Heart left ventricle (tissue), 16 donors: ENCODE measurements at regions not wholly inside any gene's neighbourhood (a gene's known extent, or its start where the extent isn't known, plus 50 kb on each side); places are given as distances from the start of the nearest gene placed in this dataset.
A peak's percentile ranks its signal among the peaks of the same experiment; 100 is the strongest.

Experiments
- ATAC-seq, 4 donors: fragments of 200-7000 bp; cut with Tn5 transposase; one replicate each; pipeline ENCODE4 v1.9.1; 2020 to 2022; ENCODE audit warnings: moderate library complexity in 4 of 4, mild to moderate bottlenecking in 3 of 4, moderate number of reproducible peaks in 1 of 4
- DNase-seq, 5 donors: peaks; one replicate each; pipeline ENCODE4 v3.0.0-alpha.2; 2020
- H3K27ac ChIP-seq, 12 donors: fragments of 200-600 bp; sonication (generic) in 4 of 12; one replicate each; pipeline versions ENCODE4 v1.5.0 to v1.8.0; 2016 to 2022; ENCODE audit warnings: mild to moderate bottlenecking in 2 of 12
- H3K27me3 ChIP-seq, 9 donors: fragments of 200-600 bp; sonication (generic) in 2 of 9; one replicate each; pipeline versions ENCODE4 v1.5.1 to v1.8.0; 2016 to 2022; ENCODE audit warnings: mild to moderate bottlenecking in 3 of 9
- H3K36me3 ChIP-seq, 9 donors: fragments of 200-600 bp; sonication (generic) in 2 of 9; one replicate each; pipeline versions ENCODE4 v1.5.0 to v1.8.0; 2018 to 2022; ENCODE audit warnings: mild to moderate bottlenecking in 2 of 9
- H3K4me1 ChIP-seq, 12 donors: fragments of 200-600 bp; sonication (generic) in 4 of 12; one replicate each; pipeline versions ENCODE4 v1.5.0 to v1.8.0; 2016 to 2022; ENCODE audit warnings: mild to moderate bottlenecking in 3 of 12
- H3K4me3 ChIP-seq, 12 donors: fragments of 200-600 bp; sonication (generic) in 4 of 12; one replicate each; pipeline versions ENCODE4 v1.5.0 to v1.8.0; 2017 to 2022; ENCODE audit warnings: mild to moderate bottlenecking in 9 of 12, moderate library complexity in 4 of 12
- H3K9me3 ChIP-seq, 12 donors: fragments of 200-600 bp; sonication (generic) in 4 of 12; one replicate each; pipeline versions ENCODE4 v1.5.0 to v1.8.0; 2016 to 2022; ENCODE audit warnings: mild to moderate bottlenecking in 1 of 12
- POLR2A ChIP-seq, 2 donors: fragments of 450-650 bp; IDR thresholded peaks; one replicate each; pipeline ENCODE4 v1.6.1; 2017; ENCODE audit warnings: antibody characterized with exemption in 2 of 2, mild to moderate bottlenecking in 2 of 2, moderate library complexity in 2 of 2
- WGBS, 4 donors: extraction: QIAGEN DNeasy Blood & Tissue Kit in 2 of 4; methylation state at CpG; one replicate each; pipeline versions ENCODE4 v1.1.5 to v1.1.7; 2013 to 2018; 5-methylcytosine and 5-hydroxymethylcytosine counted together
- intact Hi-C, 10 donors: fragments of 100-400 bp; cut with DNase I; formaldehyde crosslinking; loops; one replicate each; pipeline versions ENCODE4 v1.11.1 to v1.14.2; 2022
- TF ChIP-seq, protein P1 (sequence below), 12 donors: fragments of 200-600 bp; sonication (generic) in 4 of 12; IDR thresholded peaks; one replicate each; pipeline versions ENCODE4 v1.5.0 to v1.8.0; 2018 to 2022; ENCODE audit warnings: antibody characterized with exemption in 12 of 12, mild to moderate bottlenecking in 5 of 12
- donor health status: ischemic (EF 13 %, LVEDD 7.1; RV severe dilation, severe dysfunction).
- donor health status: healthy with polysubstance abuse.
- donor health status: DM: no; HTN: yes; CAD: no.
- donor health status: DM: no; HTN: no; CAD: no.
- donor health status: ischemic (EF 25% LVEDD 6.9; RV normal size, moderate dysfunction).
- donor health status: ischemic (EF 25% LVEDD 5.7; RV mildly dilated, moderate dysfunction).
- donor health status: healthy.
- donor health status: DM: yes; HTN: yes; CAD: no.
- donor health status: ischemic (EF 35%, LVEDD 5.7; RV mildly dilated, moderate dysfunction).
- donor health status: nonischemic (EF 11% LVEDD 7.7; RV severe dilation, severe dysfunction).
- donor health status: DM: yes; HTN: yes; CAD: no.
- donor health status: PGD.
- donor health status: ischemic (EF 29% LVEDD 5.4; RV normal size, mild dysfunction).
- donor health status: nonischemic (EF 23%, LVEDD 6.1; RV moderate dilation, normal function).

- ATAC-seq = peak; percentile 74 to 91 (median 86)
- Histone ChIP-seq H3K4me1 (peaks cover 0 to 71% (median 26%) of the 10 kb centered on the region in 12 donors), H3K27me3 (no peaks in the 10 kb centered on the region), H3K4me3 (no peak overlapping the region), H3K36me3 (no peaks in the 10 kb centered on the region), H3K27ac (peak overlapping the region; percentile 39 to 97 (median 78)), H3K9me3 (no peaks in the 10 kb centered on the region)
- TF ChIP-seq, protein P1, sequence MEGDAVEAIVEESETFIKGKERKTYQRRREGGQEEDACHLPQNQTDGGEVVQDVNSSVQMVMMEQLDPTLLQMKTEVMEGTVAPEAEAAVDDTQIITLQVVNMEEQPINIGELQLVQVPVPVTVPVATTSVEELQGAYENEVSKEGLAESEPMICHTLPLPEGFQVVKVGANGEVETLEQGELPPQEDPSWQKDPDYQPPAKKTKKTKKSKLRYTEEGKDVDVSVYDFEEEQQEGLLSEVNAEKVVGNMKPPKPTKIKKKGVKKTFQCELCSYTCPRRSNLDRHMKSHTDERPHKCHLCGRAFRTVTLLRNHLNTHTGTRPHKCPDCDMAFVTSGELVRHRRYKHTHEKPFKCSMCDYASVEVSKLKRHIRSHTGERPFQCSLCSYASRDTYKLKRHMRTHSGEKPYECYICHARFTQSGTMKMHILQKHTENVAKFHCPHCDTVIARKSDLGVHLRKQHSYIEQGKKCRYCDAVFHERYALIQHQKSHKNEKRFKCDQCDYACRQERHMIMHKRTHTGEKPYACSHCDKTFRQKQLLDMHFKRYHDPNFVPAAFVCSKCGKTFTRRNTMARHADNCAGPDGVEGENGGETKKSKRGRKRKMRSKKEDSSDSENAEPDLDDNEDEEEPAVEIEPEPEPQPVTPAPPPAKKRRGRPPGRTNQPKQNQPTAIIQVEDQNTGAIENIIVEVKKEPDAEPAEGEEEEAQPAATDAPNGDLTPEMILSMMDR (IDR thresholded peaks at IDR 0.05) = no peak
- TF ChIP-seq POLR2A (IDR thresholded peaks at IDR 0.05) = no peak
- WGBS, 4 donors = 39 to 47% (median 45%) methylated on average over 6 of the region's 6 CpGs
- intact Hi-C loops = no loop called here
- DNase-seq = peak in 4 of 5 donors; percentile 64 to 79 (median 76)
Observed at GRCh38 chr6:11353921-11354389, 121.5 kb upstream of the NEDD9 start.

- intact Hi-C loops = no loop called here
- TF ChIP-seq, protein P1 (IDR thresholded peaks at IDR 0.05) = no peak
- TF ChIP-seq POLR2A (IDR thresholded peaks at IDR 0.05) = no peak
- H3K27ac ChIP-seq = peak overlapping the region in 1 of 12 donors; percentile 70
Observed at GRCh38 chr6:11350294-11350693, 117.8 kb upstream of the NEDD9 start.

DNA sequence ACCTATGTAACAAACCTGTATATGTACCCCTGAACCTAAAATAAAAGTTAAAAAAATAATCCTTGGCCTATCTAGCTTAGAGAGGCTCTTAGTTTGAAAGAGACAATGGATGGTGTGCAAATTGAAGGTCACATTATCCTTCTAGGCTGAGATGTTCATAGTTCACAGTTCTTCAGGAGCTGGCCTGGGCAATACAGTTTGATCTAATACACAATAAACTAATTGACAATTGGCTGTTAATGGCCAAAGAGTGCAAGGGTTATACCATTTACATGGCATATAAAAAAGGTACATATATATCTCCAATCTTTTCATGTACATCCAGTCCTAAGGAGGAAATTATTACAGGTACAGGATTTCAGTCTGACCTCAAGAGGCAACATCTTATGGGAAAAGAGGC lies 117.4 kb upstream of the NEDD9 start:
- Histone ChIP-seq H3K27ac (peak overlapping the region in 1 of 12 donors; percentile 23), H3K4me1 (peaks cover 0 to 43% (median 11%) of the 10 kb centered on the region in 12 donors), H3K9me3 (no peaks in the 10 kb centered on the region), H3K36me3 (no peaks in the 10 kb centered on the region), H3K4me3 (no peak overlapping the region), H3K27me3 (no peaks in the 10 kb centered on the region)
- TF ChIP-seq POLR2A (IDR thresholded peaks at IDR 0.05) = no peak
- TF ChIP-seq, protein P1 (IDR thresholded peaks at IDR 0.05) = no peak
- ATAC-seq (no peak), DNase-seq (no peak)
- intact Hi-C loops = no loop called here

More at GRCh38 chr6:11350294-11350693, 117.8 kb upstream of the NEDD9 start:
- Histone ChIP-seq H3K36me3 (no peaks in the 10 kb centered on the region), H3K4me1 (peaks cover 0 to 47% (median 13%) of the 10 kb centered on the region in 12 donors), H3K9me3 (no peaks in the 10 kb centered on the region), H3K4me3 (no peak overlapping the region), H3K27me3 (no peaks in the 10 kb centered on the region)
- ATAC-seq (peak in 3 of 4 donors; percentile 1 to 68 (median 10)), DNase-seq (no peak)
- WGBS, 4 donors = 87 to 92% (median 91%) methylated on average over 4 of the region's 4 CpGs

GRCh38 chr6:11346516-11346915 lies 114.0 kb upstream of the NEDD9 start:
- peaks cover 0 to 6% (median 0%) of the 10 kb centered on the region in 12 donors for H3K9me3 ChIP-seq
- no peak for DNase-seq
- no peak for ATAC-seq
- H3K4me1 ChIP-seq = peaks cover 0 to 35% (median 0%) of the 10 kb centered on the region in 12 donors
- WGBS, 4 donors = 33 to 65% (median 61%) methylated on average over 1 of the region's 1 CpG
- no peaks in the 10 kb centered on the region for H3K27me3 ChIP-seq
- H3K36me3 ChIP-seq = no peaks in the 10 kb centered on the region
- no peak overlapping the region for H3K4me3 ChIP-seq
- TF ChIP-seq, protein P1 (IDR thresholded peaks at IDR 0.05) = no peak
- TF ChIP-seq POLR2A (IDR thresholded peaks at IDR 0.05) = no peak
- no peak overlapping the region for H3K27ac ChIP-seq
- intact Hi-C loops = no loop called here
